IMR-90 (cell line): ENCODE measurements at regions not wholly inside any gene's neighbourhood (a gene's known extent, or its start where the extent isn't known, plus 50 kb on each side); places are given as distances from the start of the nearest gene placed in this dataset.

Source experiments
- ATAC-seq: fragments of 200-7000 bp; cut with Tn5 transposase; 2 replicates; pipeline ENCODE4 v1.9.1; 2020; ENCODE audit warnings: low read depth, mild to moderate bottlenecking, moderate library complexity
- BruUV-seq: library from RNA; stranded (reverse); fragments of 400-500 nt; replicated peaks from 2 replicates; lab custom pipeline; 2021; lab: Mats Ljungman, UMichigan
- CTCF ChIA-PET: fragments of 300-600 bp; formaldehyde crosslinking; extraction: SDS; loops from one replicate; lab custom pipeline; 2021; ENCODE audit warnings: antibody characterized with exemption; lab: Yijun Ruan, JAX
- POLR2A ChIA-PET: fragments of 300-600 bp; sonication (Branson Sonifier 250); formaldehyde crosslinking; loops from one replicate; lab custom pipeline; 2022; ENCODE audit warnings: antibody characterized with exemption; ENCODE audit not compliant: unreplicated experiment; lab: Charles Lee
- DNase-seq: peaks from one replicate; pipeline ENCODE4 v3.0.0; 2013
- H2AFZ ChIP-seq: replicated peaks from 2 replicates; pipeline ENCODE3; 2013; ENCODE audit warnings: low read length, mild to moderate bottlenecking; ENCODE audit not compliant: poor library complexity
- H2AK5ac ChIP-seq: 2 replicates; pipeline ENCODE4 v1.6.1; 2013; ENCODE audit warnings: low read depth, low read length, inconsistent platforms
- H2AK9ac ChIP-seq: replicated peaks from 2 replicates; pipeline ENCODE3; 2013; ENCODE audit warnings: mild to moderate bottlenecking, low read depth, low read length, moderate library complexity; ENCODE audit not compliant: poor library complexity
- H2BK120ac ChIP-seq: 2 replicates; pipeline ENCODE4 v1.6.1; 2013; ENCODE audit warnings: low read depth, low read length, inconsistent platforms
- H2BK15ac ChIP-seq: 3 replicates; pipeline ENCODE4 v1.6.1; 2013; ENCODE audit warnings: low read depth, low read length, inconsistent platforms
- H2BK20ac ChIP-seq: 2 replicates; pipeline ENCODE4 v1.6.1; 2013; ENCODE audit warnings: low read depth, mild to moderate bottlenecking, inconsistent platforms, low read length, moderate library complexity
- H2BK5ac ChIP-seq: 2 replicates; pipeline ENCODE4 v1.6.1; 2013; ENCODE audit warnings: mild to moderate bottlenecking, low read depth, low read length, inconsistent platforms; ENCODE audit not compliant: poor library complexity, severe bottlenecking
- H3K14ac ChIP-seq: replicated peaks from 2 replicates; pipeline ENCODE4 v1.6.1; 2013; ENCODE audit warnings: low read depth, low read length, inconsistent platforms
- H3K18ac ChIP-seq: 2 replicates; pipeline ENCODE4 v1.6.1; 2013; ENCODE audit warnings: low read depth, low read length, control low read depth
- H3K23ac ChIP-seq: 2 replicates; pipeline ENCODE4 v1.6.1; 2013; ENCODE audit warnings: low read depth, low read length, inconsistent platforms
- H3K27ac ChIP-seq: 2 replicates; pipeline ENCODE4 v1.5.1; 2013; ENCODE audit warnings: mild to moderate bottlenecking, control low read depth, low read length; ENCODE audit not compliant: insufficient read depth
- H3K27me3 ChIP-seq: 2 replicates; pipeline ENCODE4 v1.6.1; 2013; ENCODE audit warnings: low read length; ENCODE audit not compliant: control insufficient read depth, insufficient read depth
- H3K36me3 ChIP-seq: 2 replicates; pipeline ENCODE4 v1.6.1; 2013; ENCODE audit warnings: low read length, mixed read lengths; ENCODE audit not compliant: control insufficient read depth, insufficient read depth
- H3K4ac ChIP-seq: 2 replicates; pipeline ENCODE4 v1.6.1; 2013; ENCODE audit warnings: low read depth, low read length, inconsistent platforms
- H3K4me1 ChIP-seq: 2 replicates; pipeline ENCODE4 v1.6.1; 2013; ENCODE audit warnings: low read length, mixed read lengths; ENCODE audit not compliant: control insufficient read depth, insufficient read depth
- H3K4me2 ChIP-seq: 2 replicates; pipeline ENCODE4 v1.6.1; 2013; ENCODE audit warnings: low read depth, mild to moderate bottlenecking, control low read depth, low read length, moderate library complexity
- H3K4me3 ChIP-seq: 2 replicates; pipeline ENCODE4 v1.5.1; 2013; ENCODE audit warnings: low read depth, mild to moderate bottlenecking, control low read depth, low read length, moderate library complexity; ENCODE audit not compliant: insufficient read depth
- H3K56ac ChIP-seq: 2 replicates; pipeline ENCODE4 v1.6.1; 2013; ENCODE audit warnings: low read length, inconsistent platforms; ENCODE audit not compliant: insufficient read depth; ENCODE audit errors: extremely low read depth
- H3K79me1 ChIP-seq, 2 experiments: 2 replicates each; pipeline ENCODE4 v1.6.1; 2013; ENCODE audit warnings: low read length in 2 of 2, inconsistent platforms in 1 of 2, low read depth in 1 of 2
- H3K9ac ChIP-seq: 2 replicates; pipeline ENCODE4 v1.6.1; 2013; ENCODE audit warnings: low read depth, low read length, control low read depth
- H3K9me1 ChIP-seq: 2 replicates; pipeline ENCODE4 v1.6.1; 2013; ENCODE audit warnings: low read length, inconsistent platforms; ENCODE audit not compliant: insufficient read depth
- H3K9me3 ChIP-seq: 2 replicates; pipeline ENCODE4 v1.6.1; 2013; ENCODE audit warnings: low read length; ENCODE audit not compliant: control insufficient read depth, insufficient read depth
- H4K20me1 ChIP-seq: 2 replicates; pipeline ENCODE4 v1.6.1; 2013; ENCODE audit warnings: low read length, inconsistent platforms; ENCODE audit not compliant: insufficient read depth
- H4K5ac ChIP-seq: 2 replicates; pipeline ENCODE4 v1.6.1; 2013; ENCODE audit warnings: mild to moderate bottlenecking, low read depth, low read length, control low read depth
- H4K8ac ChIP-seq, 2 experiments: 2 replicates each; pipeline ENCODE4 v1.6.1; 2013; ENCODE audit warnings: low read depth in 2 of 2, low read length in 2 of 2, control low read depth in 1 of 2, inconsistent platforms in 1 of 2
- H4K91ac ChIP-seq: 2 replicates; pipeline ENCODE4 v1.6.1; 2013; ENCODE audit warnings: low read depth, low read length, inconsistent platforms; ENCODE audit not compliant: insufficient read depth
- BHLHE40 ChIP-seq: fragments of 150-350 bp; IDR thresholded peaks from 2 replicates; pipeline ENCODE4 v1.6.1; 2016; ENCODE audit warnings: mild to moderate bottlenecking, low read depth, low read length
- CEBPB ChIP-seq: IDR thresholded peaks from 2 replicates; pipeline ENCODE4 v1.6.1; 2012; ENCODE audit warnings: low read depth, low read length, improper control_type of control experiment
- CHD1 ChIP-seq: IDR thresholded peaks from 2 replicates; pipeline ENCODE4 v1.6.1; 2012; ENCODE audit warnings: low read depth, low read length, improper control_type of control experiment
- FOS ChIP-seq: fragments of 150-350 bp; IDR thresholded peaks from 2 replicates; pipeline ENCODE4 v1.6.1; 2016; ENCODE audit warnings: low read depth, low read length
- MAFK ChIP-seq: IDR thresholded peaks from 2 replicates; pipeline ENCODE4 v1.6.1; 2012; ENCODE audit warnings: low read depth, low read length, improper control_type of control experiment
- MAZ ChIP-seq: IDR thresholded peaks from 2 replicates; pipeline ENCODE4 v1.6.1; 2012; ENCODE audit warnings: low read depth, mild to moderate bottlenecking, low read length, improper control_type of control experiment, moderate library complexity, borderline replicate concordance
- MXI1 ChIP-seq: IDR thresholded peaks from 2 replicates; pipeline ENCODE4 v1.6.1; 2012; ENCODE audit warnings: low read depth, mild to moderate bottlenecking, low read length, moderate library complexity, borderline replicate concordance
- NFE2L2 ChIP-seq: fragments of 150-350 bp; IDR thresholded peaks from 2 replicates; pipeline ENCODE4 v1.6.1; 2016; ENCODE audit warnings: low read depth, mild to moderate bottlenecking, low read length
- POLR2A ChIP-seq: IDR thresholded peaks from 2 replicates; pipeline ENCODE4 v1.6.1; 2012; ENCODE audit warnings: mild to moderate bottlenecking, low read depth, low read length
- RAD21 ChIP-seq: IDR thresholded peaks from 2 replicates; pipeline ENCODE4 v1.6.1; 2012; ENCODE audit warnings: low read length, improper control_type of control experiment
- RCOR1 ChIP-seq: IDR thresholded peaks from 2 replicates; pipeline ENCODE4 v1.6.1; 2012; ENCODE audit warnings: mild to moderate bottlenecking, low read length, improper control_type of control experiment; ENCODE audit not compliant: insufficient replicate concordance
- RFX5 ChIP-seq: IDR thresholded peaks from 2 replicates; pipeline ENCODE4 v1.8.0; 2012; ENCODE audit warnings: low read depth, mild to moderate bottlenecking, low read length, moderate library complexity
- SMC3 ChIP-seq: fragments of 150-350 bp; IDR thresholded peaks from 2 replicates; pipeline ENCODE4 v1.6.1; 2016; ENCODE audit warnings: low read depth, mild to moderate bottlenecking, antibody characterized with exemption, low read length, moderate library complexity
- WGBS, 2 experiments: methylation state at CpG; one replicate each; pipeline versions ENCODE4 v1.1.5 to v1.1.7; 2013; ENCODE audit warnings: missing lambda C conversion rate in 2 of 2; ENCODE audit not compliant: insufficient read length in 1 of 2; ENCODE audit errors: extremely low coverage in 2 of 2; 5-methylcytosine and 5-hydroxymethylcytosine counted together
- dilution Hi-C: fragments of 300-500 bp; cut with HindIII; formaldehyde crosslinking; loops from one replicate; pipeline ENCODE4 v1.14.3; 2018; ENCODE audit warnings: low sequenced_read_pairs; ENCODE audit not compliant: unreplicated experiment
- in situ Hi-C: fragments of 300-500 bp; cut with MboI; formaldehyde crosslinking; loops from 3 replicates; pipeline ENCODE4 v1.14.3; 2019; ENCODE audit warnings: low sequenced_read_pairs, inconsistent platforms, mixed read lengths
- intact Hi-C: fragments of 100-400 bp; cut with micrococcal nuclease; formaldehyde crosslinking; loops from 2 replicates; pipeline ENCODE4 v1.10.0; 2022
- TF ChIP-seq, protein P1 (sequence below): fragments of 150-350 bp; IDR thresholded peaks from 2 replicates; pipeline ENCODE4 v1.6.1; 2017; ENCODE audit warnings: mild to moderate bottlenecking, antibody characterized with exemption, low read length, low read depth
- TF ChIP-seq, protein P2 (sequence below): conservative IDR thresholded peaks from 2 replicates; pipeline ENCODE4 v1.5.1; 2012; ENCODE audit warnings: mild to moderate bottlenecking, low read depth, low read length, improper control_type of control experiment
- TF ChIP-seq, protein P3 (sequence below): fragments of 150-350 bp; IDR thresholded peaks from 2 replicates; pipeline ENCODE4 v1.6.1; 2016; ENCODE audit warnings: low read depth, mild to moderate bottlenecking, low read length, moderate library complexity, borderline replicate concordance

DNA sequence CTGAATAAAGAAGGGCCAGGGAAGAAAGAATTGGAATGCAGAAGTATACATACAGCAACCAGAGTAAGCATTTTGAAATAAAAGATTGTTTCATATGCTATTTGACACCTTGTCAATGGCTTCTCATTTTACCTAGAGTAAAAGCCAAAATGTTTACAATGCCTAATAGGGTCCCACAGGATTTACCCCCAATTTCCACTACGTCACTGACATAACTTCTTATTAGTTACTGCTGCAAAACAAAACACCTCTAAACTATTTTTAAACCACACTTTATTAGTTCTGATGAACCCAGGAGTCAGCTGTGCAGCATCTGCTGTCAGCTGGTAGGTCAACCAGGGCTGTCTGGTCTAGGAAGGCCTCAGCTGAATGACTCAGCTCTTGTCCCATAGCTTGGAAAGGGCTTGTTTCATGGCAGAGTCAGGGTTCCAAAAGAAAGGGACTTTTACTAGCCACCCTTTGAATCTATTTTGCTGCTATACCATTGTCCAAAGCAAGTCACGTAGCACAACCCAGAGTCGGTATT is 945.1 kb downstream of the EPHA3 start:
- Histone ChIP-seq H3K79me1 (no peaks in the 10 kb centered on the region), H3K4me3 (no peak overlapping the region), H2BK15ac (no peak overlapping the region), H3K9me1 (no peaks in the 10 kb centered on the region), H3K14ac (no peak overlapping the region), H2BK20ac (no peak overlapping the region), H3K56ac (no peak overlapping the region), H3K9ac (no peak overlapping the region), H2BK120ac (no peak overlapping the region), H3K9me3 (no peaks in the 10 kb centered on the region), H3K4me1 (no peaks in the 10 kb centered on the region), H4K91ac (no peak overlapping the region), H3K18ac (no peak overlapping the region), H4K5ac (no peak overlapping the region), H2AK9ac (no peak overlapping the region), H3K27me3 (no peaks in the 10 kb centered on the region), H3K4ac (no peak overlapping the region), H2BK5ac (no peak overlapping the region), H3K4me2 (no peak overlapping the region), H3K27ac (no peak overlapping the region), H4K8ac (no peak overlapping the region), H4K20me1 (no peaks in the 10 kb centered on the region), H3K36me3 (no peaks in the 10 kb centered on the region), H2AK5ac (no peak overlapping the region), H3K23ac (no peak overlapping the region), H2AFZ (no peak overlapping the region)
- in situ Hi-C loops (no loop called here), intact Hi-C loops (no loop called here), dilution Hi-C loops (no loop called here)
- POLR2A ChIA-PET: no interaction called here
- no TSS peak for BruUV-seq
- no peak for DNase-seq
- TF ChIP-seq RAD21: no peak
- TF ChIP-seq MAZ: no peak
- TF ChIP-seq FOS: no peak
- TF ChIP-seq CEBPB: no peak
- TF ChIP-seq BHLHE40: no peak
- TF ChIP-seq, protein P1, sequence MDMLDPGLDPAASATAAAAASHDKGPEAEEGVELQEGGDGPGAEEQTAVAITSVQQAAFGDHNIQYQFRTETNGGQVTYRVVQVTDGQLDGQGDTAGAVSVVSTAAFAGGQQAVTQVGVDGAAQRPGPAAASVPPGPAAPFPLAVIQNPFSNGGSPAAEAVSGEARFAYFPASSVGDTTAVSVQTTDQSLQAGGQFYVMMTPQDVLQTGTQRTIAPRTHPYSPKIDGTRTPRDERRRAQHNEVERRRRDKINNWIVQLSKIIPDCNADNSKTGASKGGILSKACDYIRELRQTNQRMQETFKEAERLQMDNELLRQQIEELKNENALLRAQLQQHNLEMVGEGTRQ: no peak
- TF ChIP-seq RFX5: no peak
- no peak for TF ChIP-seq MXI1
- TF ChIP-seq POLR2A: no peak
- TF ChIP-seq CHD1: no peak
- TF ChIP-seq, protein P2, sequence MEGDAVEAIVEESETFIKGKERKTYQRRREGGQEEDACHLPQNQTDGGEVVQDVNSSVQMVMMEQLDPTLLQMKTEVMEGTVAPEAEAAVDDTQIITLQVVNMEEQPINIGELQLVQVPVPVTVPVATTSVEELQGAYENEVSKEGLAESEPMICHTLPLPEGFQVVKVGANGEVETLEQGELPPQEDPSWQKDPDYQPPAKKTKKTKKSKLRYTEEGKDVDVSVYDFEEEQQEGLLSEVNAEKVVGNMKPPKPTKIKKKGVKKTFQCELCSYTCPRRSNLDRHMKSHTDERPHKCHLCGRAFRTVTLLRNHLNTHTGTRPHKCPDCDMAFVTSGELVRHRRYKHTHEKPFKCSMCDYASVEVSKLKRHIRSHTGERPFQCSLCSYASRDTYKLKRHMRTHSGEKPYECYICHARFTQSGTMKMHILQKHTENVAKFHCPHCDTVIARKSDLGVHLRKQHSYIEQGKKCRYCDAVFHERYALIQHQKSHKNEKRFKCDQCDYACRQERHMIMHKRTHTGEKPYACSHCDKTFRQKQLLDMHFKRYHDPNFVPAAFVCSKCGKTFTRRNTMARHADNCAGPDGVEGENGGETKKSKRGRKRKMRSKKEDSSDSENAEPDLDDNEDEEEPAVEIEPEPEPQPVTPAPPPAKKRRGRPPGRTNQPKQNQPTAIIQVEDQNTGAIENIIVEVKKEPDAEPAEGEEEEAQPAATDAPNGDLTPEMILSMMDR: no peak
- TF ChIP-seq RCOR1: no peak
- TF ChIP-seq, protein P3, sequence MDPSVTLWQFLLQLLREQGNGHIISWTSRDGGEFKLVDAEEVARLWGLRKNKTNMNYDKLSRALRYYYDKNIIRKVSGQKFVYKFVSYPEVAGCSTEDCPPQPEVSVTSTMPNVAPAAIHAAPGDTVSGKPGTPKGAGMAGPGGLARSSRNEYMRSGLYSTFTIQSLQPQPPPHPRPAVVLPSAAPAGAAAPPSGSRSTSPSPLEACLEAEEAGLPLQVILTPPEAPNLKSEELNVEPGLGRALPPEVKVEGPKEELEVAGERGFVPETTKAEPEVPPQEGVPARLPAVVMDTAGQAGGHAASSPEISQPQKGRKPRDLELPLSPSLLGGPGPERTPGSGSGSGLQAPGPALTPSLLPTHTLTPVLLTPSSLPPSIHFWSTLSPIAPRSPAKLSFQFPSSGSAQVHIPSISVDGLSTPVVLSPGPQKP: no peak
- no peak for TF ChIP-seq SMC3
- no peak for TF ChIP-seq MAFK
- no peak for TF ChIP-seq NFE2L2
- no peak for ATAC-seq
- WGBS, 2 experiments: 100% methylated on average over 1 of the region's 3 CpGs; no CpG with 5 or more reads in 1 of the 2 experiments
- CTCF ChIA-PET: no interaction called here
